ENCODE measurements at regions not wholly inside any gene's neighbourhood (a gene's known extent, or its start where the extent isn't known, plus 50 kb on each side); places are given as distances from the start of the nearest gene placed in this dataset.
"Not testable (repeated sequence)": the region's sequence is repeated elsewhere in the genome, so short reads cannot be mapped to it uniquely, and the experiment has no call there.

DNA sequence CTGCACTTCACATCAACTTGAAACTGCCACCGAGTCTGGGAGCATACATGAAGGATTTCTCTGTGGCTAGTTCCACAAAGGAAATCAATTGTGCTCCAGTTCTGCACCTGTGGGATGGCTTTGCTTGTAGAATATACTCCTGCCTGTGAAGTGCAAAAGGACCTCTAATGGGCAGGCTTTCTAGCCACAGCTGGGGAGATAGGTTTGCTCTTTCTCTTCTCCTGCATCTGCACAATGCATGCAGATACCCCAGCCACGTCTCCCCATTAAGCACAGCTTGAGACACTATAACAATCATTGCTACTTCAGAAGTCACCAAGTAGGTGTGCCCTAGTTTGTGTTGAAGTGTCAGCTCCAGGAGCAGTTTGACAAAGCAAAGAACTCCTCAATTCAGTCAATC is 364.6 kb downstream of the ZIC3 start:
- Histone ChIP-seq H3K9me3 (ENCODE audit: control insufficient read depth, insufficient read depth, low read depth, low read length) (peaks cover 3% of the 10 kb centered on the region; the same call in 1 of the 2 replicates), H3K4me1 (ENCODE audit: control insufficient read depth, insufficient read depth, low read length) (no peaks in the 10 kb centered on the region), H3K27ac (ENCODE audit: extremely low read depth, low read depth, low read length) (no peak overlapping the region), H3K36me3 (ENCODE audit: control insufficient read depth in 2 of 2, insufficient read depth in 1 of 2, low read length in 2 of 2) (no peaks in the 10 kb centered on the region), H3K4me3 (ENCODE audit: low read depth, low read length) (no peak overlapping the region)
- CTCF ChIA-PET: no interaction called here
- POLR2A ChIA-PET: no interaction called here
- TF ChIP-seq, protein P1, sequence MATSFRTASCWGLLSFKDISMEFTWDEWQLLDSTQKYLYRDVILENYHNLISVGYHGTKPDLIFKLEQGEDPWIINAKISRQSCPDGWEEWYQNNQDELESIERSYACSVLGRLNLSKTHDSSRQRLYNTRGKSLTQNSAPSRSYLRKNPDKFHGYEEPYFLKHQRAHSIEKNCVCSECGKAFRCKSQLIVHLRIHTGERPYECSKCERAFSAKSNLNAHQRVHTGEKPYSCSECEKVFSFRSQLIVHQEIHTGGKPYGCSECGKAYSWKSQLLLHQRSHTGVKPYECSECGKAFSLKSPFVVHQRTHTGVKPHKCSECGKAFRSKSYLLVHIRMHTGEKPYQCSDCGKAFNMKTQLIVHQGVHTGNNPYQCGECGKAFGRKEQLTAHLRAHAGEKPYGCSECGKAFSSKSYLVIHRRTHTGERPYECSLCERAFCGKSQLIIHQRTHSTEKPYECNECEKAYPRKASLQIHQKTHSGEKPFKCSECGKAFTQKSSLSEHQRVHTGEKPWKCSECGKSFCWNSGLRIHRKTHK (tag by site-specific recombination; IDR thresholded peaks at IDR 0.05): no peak
- TF ChIP-seq, protein P2, sequence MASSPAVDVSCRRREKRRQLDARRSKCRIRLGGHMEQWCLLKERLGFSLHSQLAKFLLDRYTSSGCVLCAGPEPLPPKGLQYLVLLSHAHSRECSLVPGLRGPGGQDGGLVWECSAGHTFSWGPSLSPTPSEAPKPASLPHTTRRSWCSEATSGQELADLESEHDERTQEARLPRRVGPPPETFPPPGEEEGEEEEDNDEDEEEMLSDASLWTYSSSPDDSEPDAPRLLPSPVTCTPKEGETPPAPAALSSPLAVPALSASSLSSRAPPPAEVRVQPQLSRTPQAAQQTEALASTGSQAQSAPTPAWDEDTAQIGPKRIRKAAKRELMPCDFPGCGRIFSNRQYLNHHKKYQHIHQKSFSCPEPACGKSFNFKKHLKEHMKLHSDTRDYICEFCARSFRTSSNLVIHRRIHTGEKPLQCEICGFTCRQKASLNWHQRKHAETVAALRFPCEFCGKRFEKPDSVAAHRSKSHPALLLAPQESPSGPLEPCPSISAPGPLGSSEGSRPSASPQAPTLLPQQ (tag by site-specific recombination; IDR thresholded peaks at IDR 0.05): no peak
- no peak for TF ChIP-seq ZNF146 (tag by site-specific recombination; IDR thresholded peaks at IDR 0.05)
- TF ChIP-seq, protein P3, sequence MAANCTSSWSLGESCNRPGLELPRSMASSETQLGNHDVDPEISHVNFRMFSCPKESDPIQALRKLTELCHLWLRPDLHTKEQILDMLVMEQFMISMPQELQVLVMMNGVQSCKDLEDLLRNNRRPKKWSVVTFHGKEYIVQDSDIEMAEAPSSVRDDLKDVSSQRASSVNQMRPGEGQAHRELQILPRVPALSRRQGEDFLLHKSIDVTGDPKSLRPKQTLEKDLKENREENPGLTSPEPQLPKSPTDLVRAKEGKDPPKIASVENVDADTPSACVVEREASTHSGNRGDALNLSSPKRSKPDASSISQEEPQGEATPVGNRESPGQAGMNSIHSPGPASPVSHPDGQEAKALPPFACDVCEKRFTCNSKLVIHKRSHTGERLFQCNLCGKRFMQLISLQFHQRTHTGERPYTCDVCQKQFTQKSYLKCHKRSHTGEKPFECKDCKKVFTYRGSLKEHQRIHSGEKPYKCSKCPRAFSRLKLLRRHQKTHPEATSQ (tag by site-specific recombination; IDR thresholded peaks at IDR 0.05): no peak
- no peak for TF ChIP-seq ZNF747 (tag by site-specific recombination; IDR thresholded peaks at IDR 0.05)

DNA sequence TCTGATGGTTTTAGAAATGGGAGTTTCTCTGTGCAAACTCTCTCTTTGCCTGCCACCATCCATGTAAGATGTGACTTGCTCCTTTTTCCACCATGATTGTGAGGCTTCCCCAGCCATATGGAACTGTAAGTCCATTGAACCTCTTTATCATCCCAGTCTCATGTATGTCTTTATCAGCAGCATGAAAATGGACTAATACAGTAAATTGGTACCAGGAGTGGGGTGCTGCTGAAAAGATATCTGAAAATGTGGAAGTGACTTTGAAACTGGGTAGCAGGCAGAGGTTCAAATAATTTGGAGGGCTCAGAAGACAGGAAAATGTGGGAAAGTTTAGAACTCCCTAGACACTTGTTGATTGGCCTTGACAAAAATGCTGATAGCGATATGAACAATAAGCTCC is 368.3 kb downstream of the ZIC3 start:
- H3K4me3 ChIP-seq (ENCODE audit: low read depth, low read length); CTCF ChIA-PET; H3K4me1 ChIP-seq (ENCODE audit: control insufficient read depth, insufficient read depth, low read length); POLR2A ChIA-PET; H3K27ac ChIP-seq (ENCODE audit: extremely low read depth, low read depth, low read length); H3K36me3 ChIP-seq (ENCODE audit: control insufficient read depth in 2 of 2, insufficient read depth in 1 of 2, low read length in 2 of 2); H3K9me3 ChIP-seq (ENCODE audit: control insufficient read depth, insufficient read depth, low read depth, low read length): not testable (repeated sequence)
- TF ChIP-seq ZNF707 (tag by site-specific recombination; IDR thresholded peaks at IDR 0.05): peak; percentile 95

DNA sequence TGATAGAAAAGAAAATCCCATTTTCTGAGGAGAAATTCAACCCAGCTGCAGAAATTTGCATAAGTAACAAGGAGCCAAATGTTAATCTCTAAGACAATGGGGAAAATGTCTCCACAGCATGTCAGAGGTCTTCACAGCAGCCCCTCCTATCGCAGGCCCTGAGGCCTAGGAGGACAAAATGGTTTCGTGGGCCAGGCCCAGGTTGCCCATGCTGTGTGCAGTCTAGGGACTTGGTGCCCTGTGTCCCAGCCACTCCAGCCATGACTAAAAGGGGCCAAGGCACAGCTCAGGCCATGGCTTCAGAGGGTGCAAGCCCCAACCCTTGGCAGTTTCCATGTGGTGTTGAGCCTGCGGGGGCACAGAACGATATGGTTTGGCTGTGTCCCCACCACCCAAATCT is 369.0 kb downstream of the ZIC3 start:
- POLR2A ChIA-PET; CTCF ChIA-PET; H3K27ac ChIP-seq (ENCODE audit: extremely low read depth, low read depth, low read length); H3K36me3 ChIP-seq (ENCODE audit: control insufficient read depth in 2 of 2, insufficient read depth in 1 of 2, low read length in 2 of 2); H3K9me3 ChIP-seq (ENCODE audit: control insufficient read depth, insufficient read depth, low read depth, low read length); H3K4me1 ChIP-seq (ENCODE audit: control insufficient read depth, insufficient read depth, low read length); H3K4me3 ChIP-seq (ENCODE audit: low read depth, low read length): not testable (repeated sequence)
- TF ChIP-seq ZNF585B (tag by site-specific recombination; IDR thresholded peaks at IDR 0.05): peak; percentile 91

DNA sequence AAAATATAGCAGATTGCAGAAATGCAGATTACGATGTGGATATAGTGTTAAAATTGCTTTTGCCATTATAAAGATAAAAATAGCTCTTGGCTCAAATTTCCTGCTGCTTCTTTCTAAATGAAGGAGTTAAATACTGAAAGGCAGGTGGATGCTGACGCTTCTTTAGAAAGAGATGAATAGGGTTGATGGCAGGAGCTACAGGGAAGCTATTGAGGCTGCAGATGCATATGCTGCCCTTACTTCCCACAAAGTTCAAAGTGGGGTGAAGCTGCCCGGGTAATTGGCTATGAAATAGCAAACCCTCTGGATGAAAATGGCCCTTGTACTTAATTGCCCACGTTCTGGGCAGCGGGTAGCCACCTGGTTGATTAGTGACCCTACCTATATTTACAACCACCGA is 379.5 kb downstream of the ZIC3 start:
- Histone ChIP-seq H3K36me3 (ENCODE audit: control insufficient read depth in 2 of 2, insufficient read depth in 1 of 2, low read length in 2 of 2) (no peaks in the 10 kb centered on the region), H3K4me3 (ENCODE audit: low read depth, low read length) (no peak overlapping the region), H3K9me3 (ENCODE audit: control insufficient read depth, insufficient read depth, low read depth, low read length) (no peaks in the 10 kb centered on the region; the same call in 1 of the 2 replicates), H3K4me1 (ENCODE audit: control insufficient read depth, insufficient read depth, low read length) (no peaks in the 10 kb centered on the region), H3K27ac (ENCODE audit: extremely low read depth, low read depth, low read length) (no peak overlapping the region)
- POLR2A ChIA-PET: no interaction called here
- CTCF ChIA-PET: interaction anchor here (0.7 kb wide), 1 partner anchor 80 kb away, joined by 3 read pairs; no protein-coding TSS in a partner anchor
- TF ChIP-seq ZNF585B (tag by site-specific recombination; IDR thresholded peaks at IDR 0.05) (no peak), ZNF155 (tag by site-specific recombination; IDR thresholded peaks at IDR 0.05) (no peak), ZNF37A (tag by site-specific recombination; IDR thresholded peaks at IDR 0.05) (no peak), ZNF335 (tag by site-specific recombination; conservative IDR thresholded peaks at IDR 0.05) (no peak), GLI2 (tag by site-specific recombination; IDR thresholded peaks at IDR 0.05; ENCODE audit: borderline replicate concordance, low read depth) (no peak), ZNF624 (tag by site-specific recombination; IDR thresholded peaks at IDR 0.05) (no peak), ZNF830 (tag by site-specific recombination; IDR thresholded peaks at IDR 0.05; ENCODE audit: low read depth) (no peak)
- TF ChIP-seq, protein P4, sequence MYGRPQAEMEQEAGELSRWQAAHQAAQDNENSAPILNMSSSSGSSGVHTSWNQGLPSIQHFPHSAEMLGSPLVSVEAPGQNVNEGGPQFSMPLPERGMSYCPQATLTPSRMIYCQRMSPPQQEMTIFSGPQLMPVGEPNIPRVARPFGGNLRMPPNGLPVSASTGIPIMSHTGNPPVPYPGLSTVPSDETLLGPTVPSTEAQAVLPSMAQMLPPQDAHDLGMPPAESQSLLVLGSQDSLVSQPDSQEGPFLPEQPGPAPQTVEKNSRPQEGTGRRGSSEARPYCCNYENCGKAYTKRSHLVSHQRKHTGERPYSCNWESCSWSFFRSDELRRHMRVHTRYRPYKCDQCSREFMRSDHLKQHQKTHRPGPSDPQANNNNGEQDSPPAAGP (tag by site-specific recombination; IDR thresholded peaks at IDR 0.05): no peak
- TF ChIP-seq, protein P5, sequence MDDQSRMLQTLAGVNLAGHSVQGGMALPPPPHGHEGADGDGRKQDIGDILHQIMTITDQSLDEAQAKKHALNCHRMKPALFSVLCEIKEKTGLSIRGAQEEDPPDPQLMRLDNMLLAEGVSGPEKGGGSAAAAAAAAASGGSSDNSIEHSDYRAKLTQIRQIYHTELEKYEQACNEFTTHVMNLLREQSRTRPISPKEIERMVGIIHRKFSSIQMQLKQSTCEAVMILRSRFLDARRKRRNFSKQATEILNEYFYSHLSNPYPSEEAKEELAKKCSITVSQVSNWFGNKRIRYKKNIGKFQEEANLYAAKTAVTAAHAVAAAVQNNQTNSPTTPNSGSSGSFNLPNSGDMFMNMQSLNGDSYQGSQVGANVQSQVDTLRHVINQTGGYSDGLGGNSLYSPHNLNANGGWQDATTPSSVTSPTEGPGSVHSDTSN (CRISPR knock-in tag; IDR thresholded peaks at IDR 0.05): no peak
- TF ChIP-seq, protein P6, sequence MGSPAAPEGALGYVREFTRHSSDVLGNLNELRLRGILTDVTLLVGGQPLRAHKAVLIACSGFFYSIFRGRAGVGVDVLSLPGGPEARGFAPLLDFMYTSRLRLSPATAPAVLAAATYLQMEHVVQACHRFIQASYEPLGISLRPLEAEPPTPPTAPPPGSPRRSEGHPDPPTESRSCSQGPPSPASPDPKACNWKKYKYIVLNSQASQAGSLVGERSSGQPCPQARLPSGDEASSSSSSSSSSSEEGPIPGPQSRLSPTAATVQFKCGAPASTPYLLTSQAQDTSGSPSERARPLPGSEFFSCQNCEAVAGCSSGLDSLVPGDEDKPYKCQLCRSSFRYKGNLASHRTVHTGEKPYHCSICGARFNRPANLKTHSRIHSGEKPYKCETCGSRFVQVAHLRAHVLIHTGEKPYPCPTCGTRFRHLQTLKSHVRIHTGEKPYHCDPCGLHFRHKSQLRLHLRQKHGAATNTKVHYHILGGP (tag by site-specific recombination; IDR thresholded peaks at IDR 0.05): no peak
